HG03354 (cell line): ENCODE measurements at regions not wholly inside any gene's neighbourhood (a gene's known extent, or its start where the extent isn't known, plus 50 kb on each side); places are given as distances from the start of the nearest gene placed in this dataset.
"Not testable (repeated sequence)": the region's sequence is repeated elsewhere in the genome, so short reads cannot be mapped to it uniquely, and the experiment has no call there.

Experiments
- ATAC-seq: cut with Tn5 transposase; IDR thresholded peaks from one replicate; pipeline ENCODE4 v1.9.1; 2021; ENCODE audit warnings: mild to moderate bottlenecking; ENCODE audit not compliant: unreplicated experiment, poor library complexity, severe bottlenecking

GRCh38 chr5:82639393-82640144, 361.4 kb upstream of the RPS23 start:
- no peak for ATAC-seq

GRCh38 chr5:82636591-82636990, 358.4 kb upstream of the RPS23 start:
- no peak for ATAC-seq

GRCh38 chr5:82635561-82636288, 357.6 kb upstream of the RPS23 start:
- peak; percentile 88 for ATAC-seq

GRCh38 chr5:82628364-82628910, 350.3 kb upstream of the RPS23 start:
- no peak for ATAC-seq

- not testable (repeated sequence) for ATAC-seq
Observed at GRCh38 chr5:82626905-82627591, 348.9 kb upstream of the RPS23 start.

- not testable (repeated sequence) for ATAC-seq
Observed at GRCh38 chr5:82626012-82626411, 347.9 kb upstream of the RPS23 start.

- no peak for ATAC-seq
Observed at GRCh38 chr5:82624062-82624461, 345.9 kb upstream of the RPS23 start.

GRCh38 chr5:82622711-82623514, 344.8 kb upstream of the RPS23 start:
- no peak for ATAC-seq

- ATAC-seq: no peak
Observed at GRCh38 chr5:82622205-82622604, 344.1 kb upstream of the RPS23 start.

- ATAC-seq: no peak
Observed at GRCh38 chr5:82620957-82621600, 342.9 kb upstream of the RPS23 start.

GRCh38 chr5:82619097-82619496, 340.9 kb upstream of the RPS23 start:
- ATAC-seq: no peak

- ATAC-seq: no peak
Observed at GRCh38 chr5:82614706-82615105, 336.6 kb upstream of the RPS23 start.

- ATAC-seq: no peak
Observed at GRCh38 chr5:82613891-82614290, 335.7 kb upstream of the RPS23 start.

GRCh38 chr5:82610686-82611085, 332.5 kb upstream of the RPS23 start:
- ATAC-seq: no peak

GRCh38 chr5:82605441-82605973, 327.4 kb upstream of the RPS23 start:
- ATAC-seq: peak; percentile 51

- peak; percentile 49 for ATAC-seq
Observed at GRCh38 chr5:82603033-82603987, 325.2 kb upstream of the RPS23 start.

GRCh38 chr5:82601861-82602260, 323.7 kb upstream of the RPS23 start:
- no peak for ATAC-seq

GRCh38 chr5:82601077-82601476, 322.9 kb upstream of the RPS23 start:
- ATAC-seq: no peak
